Subcutaneous abdominal adipose tissue (tissue), 5 donors: ENCODE measurements at regions not wholly inside any gene's neighbourhood (a gene's known extent, or its start where the extent isn't known, plus 50 kb on each side); places are given as distances from the start of the nearest gene placed in this dataset.

Experiments
- H3K27ac ChIP-seq: one replicate; pipeline ENCODE4 v1.7.0; 2013; ENCODE audit warnings: low read depth, mild to moderate bottlenecking, inconsistent platforms, low read length, moderate library complexity
- H3K27me3 ChIP-seq, 5 donors: one replicate each; pipeline ENCODE4 v1.7.0; 2013; ENCODE audit warnings: low read length in 5 of 5, inconsistent platforms in 1 of 5; ENCODE audit not compliant: control insufficient read depth in 5 of 5, insufficient read depth in 4 of 5
- H3K36me3 ChIP-seq, 5 donors: one replicate each; pipeline ENCODE4 v1.7.0; 2013; ENCODE audit warnings: low read length in 5 of 5; ENCODE audit not compliant: control insufficient read depth in 5 of 5, insufficient read depth in 5 of 5
- H3K4me1 ChIP-seq, 5 donors: one replicate each; pipeline ENCODE4 v1.7.0; 2013; ENCODE audit warnings: low read length in 5 of 5, mild to moderate bottlenecking in 3 of 5, moderate library complexity in 1 of 5; ENCODE audit not compliant: control insufficient read depth in 5 of 5, insufficient read depth in 5 of 5
- H3K4me3 ChIP-seq, 5 donors: one replicate each; pipeline ENCODE4 v1.7.0; 2013; ENCODE audit warnings: low read length in 5 of 5, low read depth in 1 of 5
- H3K9ac ChIP-seq, 5 donors: one replicate each; pipeline ENCODE4 v1.7.0; 2013; ENCODE audit warnings: low read length in 5 of 5, mild to moderate bottlenecking in 4 of 5, moderate library complexity in 3 of 5
- H3K9me3 ChIP-seq, 5 donors: one replicate each; pipeline ENCODE4 v1.7.0; 2013; ENCODE audit warnings: low read length in 5 of 5; ENCODE audit not compliant: control insufficient read depth in 5 of 5
- donor health status: healthy.
- donor health status: healthy.
- donor health status: healthy.
- donor health status: healthy.
- donor health status: healthy.

DNA sequence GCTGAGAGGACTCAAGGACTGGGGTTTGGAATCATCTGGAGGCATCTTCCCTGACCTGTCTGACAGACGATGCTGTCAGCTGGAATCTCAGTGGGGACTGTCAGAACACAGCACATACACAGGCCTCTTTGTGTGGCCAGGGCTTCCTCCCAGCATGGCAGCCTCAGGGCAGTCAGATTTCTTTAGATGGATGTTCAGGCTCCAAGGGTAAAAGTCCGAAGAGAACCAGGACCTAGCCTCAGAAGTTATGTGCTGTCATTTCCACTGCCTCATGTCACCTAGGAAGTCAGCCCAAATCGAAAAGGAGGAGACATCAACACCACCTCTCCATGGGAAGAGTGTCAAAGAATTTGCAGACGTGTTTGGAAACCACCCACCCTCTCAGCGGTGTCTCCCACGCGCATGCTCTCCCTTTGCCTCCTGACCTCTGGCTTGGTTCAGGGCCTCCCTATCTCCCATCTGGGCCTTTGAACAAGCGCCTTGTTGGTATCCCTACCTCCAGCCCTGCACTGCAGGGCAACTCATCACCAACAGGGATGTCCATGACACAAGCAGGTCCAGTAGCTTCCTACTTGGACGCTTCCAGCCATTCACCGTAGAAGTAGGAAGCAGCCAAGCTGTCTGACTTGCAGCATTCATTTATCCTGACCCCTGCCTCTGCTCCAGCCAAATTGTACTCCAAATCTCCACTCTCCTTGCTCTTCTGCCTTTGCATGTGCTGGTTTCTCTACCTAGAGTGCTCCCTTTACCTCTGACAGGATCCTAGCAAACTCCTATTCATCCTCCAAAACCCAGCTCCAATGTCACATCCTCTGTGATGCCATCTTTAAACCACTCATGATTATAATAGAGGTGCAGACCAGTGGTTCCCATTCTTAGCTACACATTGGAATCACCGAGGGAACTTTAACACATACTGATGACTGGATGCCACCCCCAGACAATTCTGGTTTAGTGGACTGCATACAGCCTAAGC is 121.6 kb downstream of the OAT start:
- H3K27ac ChIP-seq = no peak overlapping the region
- no peaks in the 10 kb centered on the region for H3K4me1 ChIP-seq
- peaks cover 0 to 16% (median 8%) of the 10 kb centered on the region in 5 donors for H3K9me3 ChIP-seq
- H3K9ac ChIP-seq = no peak overlapping the region
- H3K27me3 ChIP-seq = no peaks in the 10 kb centered on the region
- no peak overlapping the region for H3K4me3 ChIP-seq
- H3K36me3 ChIP-seq = no peaks in the 10 kb centered on the region

DNA sequence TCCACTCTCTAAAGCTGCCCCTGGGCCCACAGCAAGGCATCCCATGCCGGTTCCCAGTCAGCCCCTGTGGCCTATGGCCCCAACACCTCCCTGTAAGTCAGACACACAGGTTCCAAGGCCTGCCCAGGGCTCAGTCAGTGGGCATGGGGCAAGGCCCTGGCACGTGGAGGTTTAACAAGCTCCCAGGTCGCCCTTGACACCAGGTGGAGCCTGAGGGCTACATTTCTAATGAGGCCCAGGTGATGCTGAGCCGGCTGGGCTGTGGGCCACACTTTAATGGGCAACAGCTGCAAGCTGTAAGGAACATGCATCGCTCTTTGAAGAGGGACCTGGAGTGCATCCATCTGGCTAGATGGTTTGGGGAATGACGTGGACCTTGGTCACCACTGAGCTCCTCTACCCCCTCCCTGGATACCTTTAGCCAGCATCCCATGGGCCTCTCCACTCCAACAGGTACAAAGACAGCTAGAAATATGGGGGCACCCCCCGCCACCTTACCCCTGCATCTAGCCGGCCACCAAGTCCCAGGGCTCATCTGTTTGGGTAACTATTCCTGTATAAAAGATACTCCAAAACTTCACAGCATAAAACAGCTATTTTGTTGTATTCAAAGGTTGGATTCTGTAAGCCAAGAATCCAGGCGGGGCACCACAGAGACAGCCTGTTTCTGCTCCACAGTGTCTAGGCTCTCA is 122.5 kb downstream of the OAT start:
- no peaks in the 10 kb centered on the region for H3K27me3 ChIP-seq
- H3K4me3 ChIP-seq = no peak overlapping the region
- no peaks in the 10 kb centered on the region for H3K36me3 ChIP-seq
- H3K9me3 ChIP-seq = peaks cover 0 to 16% (median 7%) of the 10 kb centered on the region in 5 donors
- H3K4me1 ChIP-seq = peaks cover 0 to 6% (median 0%) of the 10 kb centered on the region in 5 donors
- H3K27ac ChIP-seq = no peak overlapping the region
- no peak overlapping the region for H3K9ac ChIP-seq

DNA sequence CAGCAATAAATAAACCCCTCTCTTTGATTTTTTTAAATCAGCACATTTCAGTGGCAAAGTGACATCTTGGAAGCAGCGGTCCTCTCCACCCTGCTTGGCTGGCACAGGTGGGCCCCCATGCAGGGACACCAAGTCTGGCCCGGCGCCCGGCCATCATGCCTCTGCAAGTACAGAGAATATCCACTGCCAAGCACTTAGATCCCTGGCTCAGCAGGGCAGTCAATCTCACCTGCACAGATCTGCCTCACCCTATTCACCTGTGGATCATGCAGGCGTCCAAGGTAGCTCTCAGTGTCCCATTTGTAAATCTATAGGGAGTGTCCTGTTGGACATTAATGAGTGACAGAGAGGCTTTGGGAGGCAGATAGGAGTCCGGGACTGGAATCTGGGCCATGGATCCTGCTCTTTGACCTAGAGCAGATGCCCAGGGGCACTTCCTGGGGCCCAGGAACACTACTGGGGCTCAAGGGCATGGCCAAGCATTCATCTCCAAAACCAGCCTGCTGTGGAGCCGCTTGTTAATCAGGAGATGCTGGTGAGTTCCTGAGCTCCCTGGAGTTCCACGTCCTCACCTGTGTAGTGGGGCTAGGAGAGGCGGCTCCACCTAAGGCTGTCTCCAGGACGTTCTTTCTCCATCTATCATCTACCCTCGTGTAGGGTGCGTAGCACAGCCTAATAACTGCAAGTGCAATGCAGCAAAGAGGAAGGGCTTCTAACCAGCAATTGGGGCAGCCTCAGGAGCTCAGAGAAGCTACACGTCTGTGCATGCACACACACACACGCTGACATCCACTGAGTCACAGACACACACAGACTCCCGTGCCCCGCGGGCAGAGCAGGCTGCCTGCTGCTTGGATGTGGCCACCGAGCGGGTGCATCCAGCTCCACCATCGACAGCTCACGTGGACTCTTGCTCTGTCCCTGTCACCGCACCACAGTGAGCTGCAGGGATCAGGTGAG is 123.6 kb downstream of the OAT start:
- Histone ChIP-seq H3K9ac (no peak overlapping the region), H3K4me3 (no peak overlapping the region), H3K9me3 (peaks cover 0 to 9% (median 0%) of the 10 kb centered on the region in 5 donors), H3K36me3 (no peaks in the 10 kb centered on the region), H3K27me3 (no peaks in the 10 kb centered on the region), H3K27ac (no peak overlapping the region), H3K4me1 (peaks cover 0 to 14% (median 2%) of the 10 kb centered on the region in 5 donors)

DNA sequence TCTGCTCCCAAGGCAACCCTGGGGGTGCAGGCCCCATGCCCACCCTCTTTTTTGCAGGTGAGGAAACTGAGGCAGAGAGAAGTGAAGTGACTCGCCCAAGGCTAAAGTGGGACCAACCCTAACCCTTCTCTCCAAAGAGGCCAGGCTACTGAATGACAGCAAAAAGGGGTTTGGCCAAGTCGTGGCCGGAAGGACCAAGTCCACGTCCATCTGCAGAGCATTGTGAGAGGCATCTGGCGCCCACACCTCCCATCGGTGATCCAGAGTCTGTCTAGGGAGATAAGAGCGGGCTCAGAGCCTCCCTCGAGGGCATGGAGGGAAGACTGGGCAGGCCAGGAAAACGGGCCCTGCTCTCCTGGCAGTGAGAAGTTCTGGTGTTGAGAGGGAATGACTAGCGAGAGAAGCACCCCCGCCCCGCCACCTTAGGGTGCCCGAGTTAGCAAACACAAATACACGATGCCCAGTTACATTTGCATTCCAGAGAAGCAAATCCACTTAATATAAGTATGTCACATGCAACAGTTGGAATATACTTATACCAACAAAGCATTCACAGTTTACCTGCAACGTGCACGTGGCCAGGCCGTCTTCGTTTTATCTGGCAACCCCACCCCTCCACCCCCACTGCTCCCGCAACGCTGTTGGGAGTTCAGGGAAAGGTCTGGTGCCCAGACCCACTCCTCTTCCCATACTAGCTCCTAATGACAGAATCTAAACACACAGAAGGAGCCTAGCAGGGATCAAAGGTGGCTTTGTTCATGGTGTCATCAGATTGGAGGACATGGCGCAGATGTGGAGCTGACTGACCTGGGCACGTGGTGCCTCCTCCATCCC is 124.9 kb downstream of the OAT start:
- Histone ChIP-seq H3K9ac (no peak overlapping the region), H3K4me1 (peaks cover 0 to 21% (median 8%) of the 10 kb centered on the region in 5 donors), H3K9me3 (peaks cover 0 to 8% (median 0%) of the 10 kb centered on the region in 5 donors), H3K27ac (no peak overlapping the region), H3K36me3 (no peaks in the 10 kb centered on the region), H3K27me3 (peaks cover 0 to 3% (median 0%) of the 10 kb centered on the region in 5 donors), H3K4me3 (no peak overlapping the region)

DNA sequence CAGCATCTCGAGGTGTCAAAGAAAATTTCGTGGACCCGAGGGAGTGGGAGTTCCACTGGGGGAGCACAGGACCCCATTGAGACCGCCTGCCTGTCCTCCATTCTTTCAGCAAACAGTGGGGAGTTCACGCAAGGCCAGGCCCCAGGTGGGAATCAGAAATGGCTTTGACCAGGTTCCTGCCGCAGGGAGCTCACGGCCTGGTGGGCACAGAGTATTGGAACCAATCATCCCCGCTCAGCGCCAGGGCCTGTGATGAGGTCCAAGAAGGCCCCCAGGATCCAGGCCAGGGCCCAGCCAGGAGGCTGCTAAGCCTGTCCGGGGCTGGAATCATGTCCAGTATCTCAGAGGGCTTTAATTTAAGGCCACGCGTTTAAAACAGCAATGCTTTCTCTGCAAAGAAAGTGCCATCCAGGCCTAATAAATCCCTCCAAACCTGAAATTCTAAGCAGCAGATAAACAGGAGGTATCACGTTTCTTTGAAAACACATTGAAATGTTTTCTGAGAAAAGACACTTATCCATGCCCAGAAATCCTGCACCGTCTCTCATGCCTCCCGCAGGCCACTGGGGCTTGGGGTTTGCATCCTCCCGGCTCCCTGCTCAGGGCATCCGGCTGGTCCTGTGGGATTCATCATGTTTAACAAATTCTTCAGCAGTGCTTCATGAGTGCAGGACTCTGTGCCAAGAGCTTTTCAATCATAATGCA is 125.7 kb downstream of the OAT start:
- Histone ChIP-seq H3K4me3 (no peak overlapping the region), H3K9ac (no peak overlapping the region), H3K9me3 (peaks cover 0 to 8% (median 0%) of the 10 kb centered on the region in 5 donors), H3K27me3 (peaks cover 0 to 3% (median 0%) of the 10 kb centered on the region in 5 donors), H3K27ac (no peak overlapping the region), H3K36me3 (no peaks in the 10 kb centered on the region), H3K4me1 (peaks cover 0 to 21% (median 8%) of the 10 kb centered on the region in 5 donors)

DNA sequence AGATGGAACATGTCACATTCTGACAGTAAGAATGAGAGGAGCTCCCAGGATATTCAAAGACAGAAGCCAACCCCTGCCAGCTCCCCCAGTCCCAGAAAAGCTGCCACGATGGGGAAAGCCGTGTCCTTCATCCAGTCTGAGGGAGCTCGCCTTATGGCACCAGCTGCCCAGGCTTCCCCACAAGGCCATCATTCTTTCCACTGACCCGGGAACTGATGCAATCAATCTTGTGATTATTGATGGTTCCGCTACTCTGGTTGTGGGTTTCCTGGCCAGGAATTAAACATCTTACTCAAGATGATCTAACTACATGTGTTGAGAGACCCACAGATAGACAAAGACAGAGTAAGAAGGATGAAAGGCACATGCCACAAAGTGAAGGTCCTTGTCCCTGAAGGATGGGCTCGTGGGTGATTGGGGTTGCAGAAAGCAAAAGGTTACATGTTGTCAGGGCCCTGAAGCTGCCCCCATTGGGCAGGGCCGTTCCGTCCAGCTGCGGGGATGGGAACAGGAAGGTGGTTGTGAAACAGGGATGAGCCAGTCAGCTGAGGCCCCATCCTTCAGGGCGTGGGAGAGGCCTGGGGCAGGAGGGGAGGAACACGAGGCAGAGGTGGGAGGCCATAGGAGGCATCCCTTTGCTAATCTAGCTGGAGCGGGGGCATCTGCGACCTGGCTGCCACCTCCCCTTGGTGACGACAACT is 127.6 kb downstream of the OAT start:
- Histone ChIP-seq H3K4me3 (no peak overlapping the region), H3K9ac (no peak overlapping the region), H3K4me1 (peaks cover 0 to 24% (median 8%) of the 10 kb centered on the region in 5 donors), H3K27ac (no peak overlapping the region), H3K27me3 (peaks cover 0 to 3% (median 0%) of the 10 kb centered on the region in 5 donors), H3K9me3 (no peaks in the 10 kb centered on the region), H3K36me3 (no peaks in the 10 kb centered on the region)

DNA sequence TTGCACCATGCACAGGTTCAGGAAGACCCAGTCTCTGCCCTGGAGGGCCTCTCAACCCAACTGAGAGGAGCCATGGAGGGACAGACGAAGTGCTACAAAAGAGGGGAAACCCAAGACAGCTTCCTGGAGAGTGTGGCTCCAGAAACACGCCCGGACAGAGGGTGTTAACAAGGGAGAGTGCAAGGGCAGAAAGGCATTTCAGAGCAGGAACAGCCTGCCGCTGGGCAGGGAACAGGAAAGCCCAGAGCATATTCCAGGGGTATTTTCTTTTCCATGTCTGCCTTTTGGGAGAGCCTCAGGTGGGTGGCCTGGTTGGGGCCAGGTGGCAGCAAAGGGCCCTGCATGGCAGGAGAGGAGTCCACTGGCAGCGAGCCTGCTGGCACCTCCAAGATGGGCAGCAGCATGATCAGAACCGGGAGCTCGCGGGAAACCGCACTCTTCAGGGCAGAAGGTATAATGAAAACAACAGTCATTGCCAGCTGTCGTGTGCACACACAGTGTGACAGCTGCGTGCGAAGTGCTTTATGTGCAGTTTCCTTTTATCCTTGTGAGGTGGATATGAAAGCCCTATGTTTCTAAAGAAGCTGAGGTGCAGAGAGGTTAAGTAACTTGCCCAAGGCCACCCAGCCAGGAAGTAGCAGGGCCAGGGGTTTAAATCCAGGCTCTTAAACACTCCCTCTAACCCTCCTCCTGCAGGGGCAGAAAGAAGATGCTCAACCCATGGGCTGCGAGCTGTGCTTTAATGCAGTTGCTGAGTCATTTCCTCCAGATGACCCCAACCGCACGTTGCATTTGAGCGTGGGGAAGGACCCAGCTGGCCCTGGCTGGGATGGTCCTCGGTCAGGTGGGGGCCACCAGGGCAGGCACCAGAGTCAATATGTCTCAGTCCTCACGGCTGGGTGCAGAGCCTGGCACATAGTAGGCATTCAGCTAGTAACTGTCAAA is 128.6 kb downstream of the OAT start:
- Histone ChIP-seq H3K4me1 (peaks cover 0 to 25% (median 8%) of the 10 kb centered on the region in 5 donors), H3K36me3 (no peaks in the 10 kb centered on the region), H3K9me3 (no peaks in the 10 kb centered on the region), H3K4me3 (no peak overlapping the region), H3K27ac (no peak overlapping the region), H3K27me3 (peaks cover 0 to 3% (median 0%) of the 10 kb centered on the region in 5 donors), H3K9ac (no peak overlapping the region)
